B cell (primary cell): ENCODE measurements at regions not wholly inside any gene's neighbourhood (a gene's known extent, or its start where the extent isn't known, plus 50 kb on each side); places are given as distances from the start of the nearest gene placed in this dataset.

ENCODE experiments used
- EZH2 ChIP-seq: IDR thresholded peaks from 2 replicates; pipeline ENCODE4 v1.6.1; 2012; ENCODE audit warnings: borderline replicate concordance, low read depth, mild to moderate bottlenecking, moderate library complexity, low read length; ENCODE audit not compliant: insufficient read depth, poor library complexity, severe bottlenecking
- TF ChIP-seq, protein P1 (sequence below): fragments of 200-600 bp; IDR thresholded peaks from one replicate; pipeline ENCODE4 v1.8.0; 2022; ENCODE audit warnings: antibody characterized with exemption, mild to moderate bottlenecking

DNA sequence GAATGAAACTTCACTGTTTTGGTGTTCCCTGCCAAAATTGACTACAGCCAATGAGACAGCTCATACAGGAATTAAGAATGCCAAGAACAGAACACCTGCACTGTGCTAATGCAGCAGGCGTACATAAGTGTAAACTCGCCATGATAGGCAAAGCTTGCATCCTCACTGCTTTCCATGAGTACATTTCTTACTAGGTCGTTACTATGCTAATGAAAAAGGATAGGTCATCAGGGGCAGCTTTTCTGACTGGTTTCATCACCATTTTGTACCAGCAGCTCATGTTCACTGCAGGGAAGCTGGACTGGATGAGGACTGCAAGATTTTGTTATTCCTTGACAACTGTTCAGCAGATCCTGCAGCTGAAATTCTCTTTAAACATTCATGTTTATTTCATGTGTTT, 1383.8 kb downstream of the EFNB2 start:
- TF ChIP-seq, protein P1, sequence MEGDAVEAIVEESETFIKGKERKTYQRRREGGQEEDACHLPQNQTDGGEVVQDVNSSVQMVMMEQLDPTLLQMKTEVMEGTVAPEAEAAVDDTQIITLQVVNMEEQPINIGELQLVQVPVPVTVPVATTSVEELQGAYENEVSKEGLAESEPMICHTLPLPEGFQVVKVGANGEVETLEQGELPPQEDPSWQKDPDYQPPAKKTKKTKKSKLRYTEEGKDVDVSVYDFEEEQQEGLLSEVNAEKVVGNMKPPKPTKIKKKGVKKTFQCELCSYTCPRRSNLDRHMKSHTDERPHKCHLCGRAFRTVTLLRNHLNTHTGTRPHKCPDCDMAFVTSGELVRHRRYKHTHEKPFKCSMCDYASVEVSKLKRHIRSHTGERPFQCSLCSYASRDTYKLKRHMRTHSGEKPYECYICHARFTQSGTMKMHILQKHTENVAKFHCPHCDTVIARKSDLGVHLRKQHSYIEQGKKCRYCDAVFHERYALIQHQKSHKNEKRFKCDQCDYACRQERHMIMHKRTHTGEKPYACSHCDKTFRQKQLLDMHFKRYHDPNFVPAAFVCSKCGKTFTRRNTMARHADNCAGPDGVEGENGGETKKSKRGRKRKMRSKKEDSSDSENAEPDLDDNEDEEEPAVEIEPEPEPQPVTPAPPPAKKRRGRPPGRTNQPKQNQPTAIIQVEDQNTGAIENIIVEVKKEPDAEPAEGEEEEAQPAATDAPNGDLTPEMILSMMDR = no peak
- no peak for TF ChIP-seq EZH2
